K562 (cell line): ENCODE measurements at regions not wholly inside any gene's neighbourhood (a gene's known extent, or its start where the extent isn't known, plus 50 kb on each side); places are given as distances from the start of the nearest gene placed in this dataset.

Source experiments
- CTCF ChIP-seq, 3 experiments: IDR thresholded peaks in 2 of 3; conservative IDR thresholded peaks in 1 of 3; 2 replicates each; pipeline ENCODE4 v1.5.1; 2011 to 2012; ENCODE audit warnings: low read length in 3 of 3, mild to moderate bottlenecking in 3 of 3, control low read depth in 2 of 3, improper control_type of control experiment in 1 of 3, inconsistent platforms in 1 of 3, low read depth in 1 of 3, mixed read lengths in 1 of 3, moderate library complexity in 1 of 3; ENCODE audit not compliant: insufficient read depth in 2 of 3
- MCM3 ChIP-seq: fragments of 450-650 bp; IDR thresholded peaks from 2 replicates; pipeline ENCODE4 v1.6.1; 2016
- RFX5 ChIP-seq: IDR thresholded peaks from 2 replicates; pipeline ENCODE4 v1.6.1; 2011; ENCODE audit warnings: low read depth, mild to moderate bottlenecking, improper control_type of control experiment, low read length
- SETDB1 ChIP-seq: IDR thresholded peaks from one replicate; pipeline ENCODE4 v1.6.1; 2012; ENCODE audit warnings: low read length, control low read depth, inconsistent platforms
- TF ChIP-seq, protein P1 (sequence below): fragments of 250-450 bp; sonication (Bioruptor Pico); IDR thresholded peaks from 2 replicates; pipeline ENCODE4 v1.8.0; 2022; ENCODE audit warnings: inconsistent platforms, mild to moderate bottlenecking, moderate library complexity, borderline replicate concordance

- TF ChIP-seq MCM3 (no peak), RFX5 (no peak), CTCF (IDR thresholded peaks at IDR 0.05 in 2 of 3, conservative IDR thresholded peaks at IDR 0.05 in 1 of 3; ENCODE audit: insufficient read depth in 2 of 3, low read depth in 1 of 3, low read length in 3 of 3) (no peak), SETDB1 (no peak)
- TF ChIP-seq, protein P1, sequence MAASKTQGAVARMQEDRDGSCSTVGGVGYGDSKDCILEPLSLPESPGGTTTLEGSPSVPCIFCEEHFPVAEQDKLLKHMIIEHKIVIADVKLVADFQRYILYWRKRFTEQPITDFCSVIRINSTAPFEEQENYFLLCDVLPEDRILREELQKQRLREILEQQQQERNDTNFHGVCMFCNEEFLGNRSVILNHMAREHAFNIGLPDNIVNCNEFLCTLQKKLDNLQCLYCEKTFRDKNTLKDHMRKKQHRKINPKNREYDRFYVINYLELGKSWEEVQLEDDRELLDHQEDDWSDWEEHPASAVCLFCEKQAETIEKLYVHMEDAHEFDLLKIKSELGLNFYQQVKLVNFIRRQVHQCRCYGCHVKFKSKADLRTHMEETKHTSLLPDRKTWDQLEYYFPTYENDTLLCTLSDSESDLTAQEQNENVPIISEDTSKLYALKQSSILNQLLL (CRISPR knock-in tag), result no peak
Observed at GRCh38 chr4:27662426-27662825, 801.8 kb downstream of the STIM2 start.
